ENCODE measurements at regions not wholly inside any gene's neighbourhood (a gene's known extent, or its start where the extent isn't known, plus 50 kb on each side); places are given as distances from the start of the nearest gene placed in this dataset.

GRCh38 chr2:226079196-226079595, 679.7 kb downstream of the NYAP2 start:
- no peak for DNase-seq (ENCODE audit: low spot score)

GRCh38 chr2:226078666-226079065, 679.2 kb downstream of the NYAP2 start:
- DNase-seq (ENCODE audit: low spot score), result no peak

GRCh38 chr2:226077841-226078240, 678.3 kb downstream of the NYAP2 start:
- no peak for DNase-seq (ENCODE audit: low spot score)

- DNase-seq (ENCODE audit: low spot score), result no peak
Observed at GRCh38 chr2:226077031-226077430, 677.5 kb downstream of the NYAP2 start.

GRCh38 chr2:226076529-226076928, 677.0 kb downstream of the NYAP2 start:
- no peak for DNase-seq (ENCODE audit: low spot score)

GRCh38 chr2:226074391-226074790, 674.9 kb downstream of the NYAP2 start:
- DNase-seq (ENCODE audit: low spot score), result no peak

- no peak for DNase-seq (ENCODE audit: low spot score)
Observed at GRCh38 chr2:226073496-226074160, 674.1 kb downstream of the NYAP2 start.

GRCh38 chr2:226066873-226067272, 667.4 kb downstream of the NYAP2 start:
- DNase-seq (ENCODE audit: low spot score), result no peak

- DNase-seq (ENCODE audit: low spot score), result no peak
Observed at GRCh38 chr2:226066391-226066790, 666.9 kb downstream of the NYAP2 start.

GRCh38 chr2:226064932-226065570, 665.5 kb downstream of the NYAP2 start:
- no peak for DNase-seq (ENCODE audit: low spot score)

GRCh38 chr2:226063704-226064440, 664.4 kb downstream of the NYAP2 start:
- no peak for DNase-seq (ENCODE audit: low spot score)

- no peak for DNase-seq (ENCODE audit: low spot score)
Observed at GRCh38 chr2:226059961-226060627, 660.6 kb downstream of the NYAP2 start.

GRCh38 chr2:226057914-226058313, 658.4 kb downstream of the NYAP2 start:
- no peak for DNase-seq (ENCODE audit: low spot score)

- no peak for DNase-seq (ENCODE audit: low spot score)
Observed at GRCh38 chr2:226057365-226057764, 657.9 kb downstream of the NYAP2 start.

- DNase-seq (ENCODE audit: low spot score), result no peak
Observed at GRCh38 chr2:226052772-226053416, 653.4 kb downstream of the NYAP2 start.

GRCh38 chr2:226050822-226051221, 651.3 kb downstream of the NYAP2 start:
- no peak for DNase-seq (ENCODE audit: low spot score)

- DNase-seq (ENCODE audit: low spot score), result no peak
Observed at GRCh38 chr2:226048611-226049010, 649.1 kb downstream of the NYAP2 start.

GRCh38 chr2:226045080-226045479, 645.6 kb downstream of the NYAP2 start:
- DNase-seq (ENCODE audit: low spot score), result no peak

- DNase-seq (ENCODE audit: low spot score), result no peak
Observed at GRCh38 chr2:226040344-226040900, 640.9 kb downstream of the NYAP2 start.

- DNase-seq (ENCODE audit: low spot score), result no peak
Observed at GRCh38 chr2:226037526-226037925, 638.0 kb downstream of the NYAP2 start.

- peak; percentile 50 for DNase-seq (ENCODE audit: low spot score)
Observed at GRCh38 chr2:226031647-226032501, 632.4 kb downstream of the NYAP2 start.

All from cerebellar cortex (tissue), 1 donor.